ENCODE measurements at regions not wholly inside any gene's neighbourhood (a gene's known extent, or its start where the extent isn't known, plus 50 kb on each side); places are given as distances from the start of the nearest gene placed in this dataset.
A peak's percentile ranks its signal among the peaks of the same experiment; 100 is the strongest.

DNA sequence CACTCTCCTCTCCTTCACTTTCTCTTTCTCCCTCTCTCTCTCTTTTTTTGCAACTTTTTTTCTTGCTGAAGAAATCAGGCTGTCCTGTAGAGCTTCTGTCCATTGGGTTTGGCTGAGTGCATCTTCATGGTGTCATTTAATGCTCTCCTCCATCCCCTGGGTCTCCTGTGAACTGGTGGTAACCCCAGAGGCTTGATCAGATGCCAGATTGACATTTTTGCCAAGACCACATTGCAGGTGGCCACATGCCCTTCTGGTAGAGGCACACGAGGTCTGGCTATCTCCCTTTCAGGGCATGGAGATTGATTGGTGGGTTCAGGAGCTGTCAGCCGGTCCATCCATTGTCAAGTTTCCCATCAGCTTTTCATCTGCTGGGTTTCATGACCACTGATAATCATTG is 188.3 kb upstream of the MYL2 start:
- DNase-seq (ENCODE audit: low read depth) = no peak

GRCh38 chr12:111107392-111108178 is 187.2 kb upstream of the MYL2 start:
- DNase-seq (ENCODE audit: low read depth) = no peak

- DNase-seq (ENCODE audit: low read depth) = no peak
These were observed 184.9 kb upstream of the MYL2 start for GRCh38 chr12:111105294-111105693.

- DNase-seq (ENCODE audit: low read depth) = no peak
These were observed 183.2 kb upstream of the MYL2 start for GRCh38 chr12:111103583-111103982.

- DNase-seq (ENCODE audit: low read depth) = no peak
These were observed 181.8 kb upstream of the MYL2 start for GRCh38 chr12:111102102-111102739.

- no peak for DNase-seq (ENCODE audit: low read depth)
These were observed 180.6 kb upstream of the MYL2 start for GRCh38 chr12:111101003-111101402.

DNA sequence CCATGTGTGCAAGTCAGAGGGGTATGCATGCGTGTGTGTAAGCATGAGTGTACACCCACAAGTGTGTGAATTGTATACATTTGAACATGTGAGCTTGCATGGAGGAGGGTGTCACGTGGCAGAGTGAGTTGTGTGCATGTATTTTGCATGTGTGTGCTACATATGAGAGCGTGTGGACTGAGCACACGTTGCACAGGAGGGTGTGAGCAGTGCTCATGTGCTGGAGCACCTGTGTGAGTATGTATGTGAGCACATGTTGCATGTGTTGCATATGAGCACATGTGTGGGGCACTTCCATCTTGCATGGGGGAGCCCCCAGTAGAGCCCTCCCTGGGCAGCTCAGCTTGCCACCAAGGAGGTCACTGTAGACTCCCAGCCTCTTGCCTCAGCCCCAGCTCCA is 180.2 kb upstream of the MYL2 start:
- DNase-seq (ENCODE audit: low read depth) = no peak

- no peak for DNase-seq (ENCODE audit: low read depth)
These were observed 179.6 kb upstream of the MYL2 start for GRCh38 chr12:111100003-111100402.

GRCh38 chr12:111099186-111099585 is 178.8 kb upstream of the MYL2 start:
- no peak for DNase-seq (ENCODE audit: low read depth)

- DNase-seq (ENCODE audit: low read depth) = no peak
These were observed 174.0 kb upstream of the MYL2 start for GRCh38 chr12:111094157-111095010.

GRCh38 chr12:111093428-111094142 is 173.2 kb upstream of the MYL2 start:
- DNase-seq (ENCODE audit: low read depth) = peak; percentile 22

GRCh38 chr12:111091051-111091450 is 170.7 kb upstream of the MYL2 start:
- DNase-seq (ENCODE audit: low read depth) = no peak

DNA sequence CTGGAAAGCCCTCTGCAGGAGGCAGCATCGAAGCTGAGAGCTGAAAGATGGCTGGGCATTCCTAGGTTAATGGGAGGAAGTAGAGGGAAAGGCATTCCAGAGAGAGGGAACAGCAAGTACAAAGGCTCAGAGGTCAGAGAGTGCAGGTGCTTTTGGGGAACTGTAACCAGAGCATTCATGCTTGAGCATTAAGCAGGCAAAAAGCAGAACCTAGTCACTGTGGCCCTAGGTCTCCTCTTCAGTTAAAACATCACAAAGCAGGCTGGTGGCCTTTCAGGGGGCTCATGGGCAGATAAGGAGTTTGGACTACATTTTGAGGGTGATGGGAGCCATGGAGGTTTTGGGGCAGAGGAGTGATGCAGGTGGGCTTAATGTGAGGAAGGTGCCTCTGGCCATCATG is 169.2 kb upstream of the MYL2 start:
- no peak for DNase-seq (ENCODE audit: low read depth)

GRCh38 chr12:111088409-111088808 is 168.0 kb upstream of the MYL2 start:
- DNase-seq (ENCODE audit: low read depth) = no peak

DNA sequence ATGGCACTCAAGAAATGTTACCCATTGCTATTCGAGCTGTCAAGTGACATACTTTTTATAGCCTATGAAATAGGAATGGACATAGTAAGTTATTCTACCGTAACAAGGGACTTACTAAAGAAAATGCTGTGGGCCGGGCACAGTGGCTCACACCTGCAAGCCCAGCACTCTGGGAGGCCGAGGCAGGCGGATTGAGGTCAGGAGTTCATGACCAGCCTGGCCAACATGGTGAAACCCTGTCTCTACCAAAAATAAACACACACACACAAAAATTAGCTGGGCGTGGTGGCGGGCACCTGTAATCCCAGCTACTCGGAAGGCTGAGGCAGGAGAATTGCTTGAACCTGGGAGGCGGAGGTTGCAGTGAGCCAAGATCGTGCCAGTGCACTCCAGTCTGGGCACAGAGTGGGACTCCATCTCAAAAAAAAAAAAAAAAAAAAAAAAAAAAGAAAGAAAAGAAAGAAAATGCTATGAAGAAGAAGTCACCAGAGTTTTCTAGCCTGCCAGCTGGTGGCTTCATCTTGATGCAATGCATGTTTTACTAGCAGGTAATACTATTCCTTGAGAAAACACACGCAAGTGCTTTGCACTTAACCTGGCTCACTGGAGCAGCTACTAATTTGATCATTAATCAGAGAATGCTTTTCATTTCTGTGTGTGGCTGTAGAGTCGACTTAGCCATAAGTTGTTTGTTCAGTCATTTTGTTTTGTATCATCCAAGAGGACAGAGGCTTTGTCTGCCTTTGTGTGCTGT is 166.7 kb upstream of the MYL2 start:
- no peak for DNase-seq (ENCODE audit: low read depth)

- DNase-seq (ENCODE audit: low read depth) = no peak
These were observed 164.7 kb upstream of the MYL2 start for GRCh38 chr12:111085096-111085495.

DNA sequence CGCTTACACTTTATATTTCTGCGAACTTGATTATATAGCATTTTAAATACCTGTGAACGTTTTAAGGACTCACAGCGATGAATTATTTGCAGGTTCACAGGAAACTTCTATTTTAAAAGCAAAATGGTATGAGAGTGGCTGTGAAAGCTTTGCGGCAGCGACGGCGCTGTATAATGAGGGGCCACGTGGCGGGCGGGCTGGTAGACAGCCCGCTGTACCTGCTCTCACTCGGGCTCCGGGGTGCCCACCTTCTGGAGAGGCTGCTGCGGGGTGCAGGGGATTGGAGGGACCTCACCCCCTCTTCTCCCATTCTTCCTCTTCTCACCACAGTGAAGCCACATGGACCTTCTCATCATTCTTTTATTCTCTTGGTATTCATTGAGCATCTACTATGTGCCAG is 164.2 kb upstream of the MYL2 start:
- DNase-seq (ENCODE audit: low read depth) = no peak

- DNase-seq (ENCODE audit: low read depth) = no peak
These were observed 163.8 kb upstream of the MYL2 start for GRCh38 chr12:111084158-111084557.

- DNase-seq (ENCODE audit: low read depth) = no peak
These were observed 161.2 kb upstream of the MYL2 start for GRCh38 chr12:111081600-111081999.

DNA sequence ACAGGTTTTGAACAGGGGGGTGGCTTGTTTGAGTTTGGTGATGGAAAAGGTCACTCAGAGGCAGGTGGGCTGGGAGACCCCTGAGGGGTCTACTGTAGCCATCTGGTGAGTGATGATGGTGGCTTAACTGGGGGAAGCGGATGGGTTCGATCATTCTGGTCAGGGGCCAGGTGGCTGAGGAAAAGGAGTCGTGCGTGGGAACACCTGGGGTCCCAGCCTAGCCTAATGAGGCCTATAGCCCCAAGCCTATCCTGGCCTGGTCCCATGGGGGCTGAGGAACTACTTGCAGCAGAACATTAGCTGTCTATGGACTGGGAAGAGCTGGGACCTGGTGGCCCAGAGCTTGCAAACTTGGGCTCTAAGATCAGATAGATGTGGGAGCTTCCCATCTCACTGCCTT is 158.4 kb upstream of the MYL2 start:
- DNase-seq (ENCODE audit: low read depth) = no peak
